ENCODE measurements at regions not wholly inside any gene's neighbourhood (a gene's known extent, or its start where the extent isn't known, plus 50 kb on each side); places are given as distances from the start of the nearest gene placed in this dataset.

- TF ChIP-seq EZH2 (IDR thresholded peaks at IDR 0.05; ENCODE audit: borderline replicate concordance, low read length), result no peak
- no peak for TF ChIP-seq CTCF (IDR thresholded peaks at IDR 0.05; ENCODE audit: low read length)
These were observed 146.2 kb upstream of the ECI2 start for GRCh38 chr6:4281341-4282293.

Data from OCI-LY1 (cell line).